GM12878 (cell line): ENCODE measurements at regions not wholly inside any gene's neighbourhood (a gene's known extent, or its start where the extent isn't known, plus 50 kb on each side); places are given as distances from the start of the nearest gene placed in this dataset.

Source experiments
- BCLAF1 ChIP-seq: fragments of 450-650 bp; IDR thresholded peaks from 2 replicates; pipeline ENCODE4 v1.6.1; 2017; ENCODE audit warnings: antibody characterized with exemption, mild to moderate bottlenecking, moderate library complexity
- E2F4 ChIP-seq: IDR thresholded peaks from 2 replicates; pipeline ENCODE4 v1.6.1; 2012; ENCODE audit warnings: low read depth, low read length, improper control_type of control experiment
- E2F8 ChIP-seq: fragments of 450-650 bp; IDR thresholded peaks from 2 replicates; pipeline ENCODE4 v1.6.1; 2018; ENCODE audit warnings: mild to moderate bottlenecking, low read depth, moderate library complexity; ENCODE audit not compliant: partially characterized antibody
- EP300 ChIP-seq, 2 experiments: fragments of 150-350 bp in 1 of 2; IDR thresholded peaks; 2 replicates each; pipeline ENCODE4 v1.6.1; 2011 to 2012; ENCODE audit warnings: low read depth in 2 of 2, low read length in 2 of 2, borderline replicate concordance in 1 of 2, improper control_type of control experiment in 1 of 2, inconsistent platforms in 1 of 2; ENCODE audit not compliant: control insufficient read depth in 1 of 2
- NR2C2 ChIP-seq: IDR thresholded peaks from 2 replicates; pipeline ENCODE4 v1.6.1; 2011; ENCODE audit warnings: borderline replicate concordance, low read depth; ENCODE audit not compliant: control insufficient read depth, insufficient read length
- RAD21 ChIP-seq: IDR thresholded peaks from 2 replicates; pipeline ENCODE4 v1.6.1; 2011; ENCODE audit warnings: mild to moderate bottlenecking, low read depth, low read length, moderate library complexity; ENCODE audit not compliant: insufficient read depth
- SPI1 ChIP-seq: IDR thresholded peaks from 2 replicates; pipeline ENCODE4 v1.6.1; 2011; ENCODE audit warnings: low read depth, mild to moderate bottlenecking, low read length, moderate library complexity, borderline replicate concordance; ENCODE audit not compliant: insufficient read depth
- ZBED1 ChIP-seq: IDR thresholded peaks from 2 replicates; pipeline ENCODE4 v1.6.1; 2016; ENCODE audit warnings: borderline replicate concordance
- ZBTB33 ChIP-seq: fragments of 450-650 bp; IDR thresholded peaks from 2 replicates; pipeline ENCODE4 v1.6.1; 2017; ENCODE audit warnings: mild to moderate bottlenecking
- ZNF274 ChIP-seq: IDR thresholded peaks from one replicate; pipeline ENCODE4 v1.8.0; 2011; ENCODE audit not compliant: insufficient read length, insufficient read depth

GRCh38 chr2:151048331-151049054 is 213.2 kb downstream of the RBM43 start:
- TF ChIP-seq RAD21 = no peak
- TF ChIP-seq E2F8 = no peak
- TF ChIP-seq E2F4 = no peak
- no peak for TF ChIP-seq SPI1
- TF ChIP-seq NR2C2 = no peak
- no peak for TF ChIP-seq ZBED1
- no peak for TF ChIP-seq ZNF274
- no peak for TF ChIP-seq BCLAF1
- no peak for TF ChIP-seq EP300 (IDR thresholded peaks at IDR 0.05; ENCODE audit: borderline replicate concordance in 1 of 2, control insufficient read depth in 1 of 2, low read depth in 2 of 2, low read length in 2 of 2)
- TF ChIP-seq ZBTB33 = no peak
